Astrocyte (in vitro differentiated cells and primary cell): ENCODE measurements at regions not wholly inside any gene's neighbourhood (a gene's known extent, or its start where the extent isn't known, plus 50 kb on each side); places are given as distances from the start of the nearest gene placed in this dataset.

Experiments used
- DNase-seq: peaks from one replicate; pipeline ENCODE4 v3.0.0-alpha.2; 2010; ENCODE audit warnings: low read depth
- FAIRE-seq: peaks from 2 replicates; lab custom pipeline; 2011; peaks lifted over from hg19 to GRCh38; lab: Jason Lieb, UNC
- H2AFZ ChIP-seq: 2 replicates; pipeline ENCODE4 v1.6.0; 2012; ENCODE audit warnings: low read depth, low read length, inconsistent platforms
- H3K27ac ChIP-seq: 2 replicates; pipeline ENCODE4 v1.5.1; 2011; ENCODE audit warnings: low read depth, low read length, inconsistent platforms
- H3K27me3 ChIP-seq: 2 replicates; pipeline ENCODE4 v1.6.0; 2011; ENCODE audit warnings: low read length, inconsistent platforms; ENCODE audit not compliant: insufficient read depth
- H3K36me3 ChIP-seq: 2 replicates; pipeline ENCODE4 v1.5.1; 2011; ENCODE audit warnings: low read length, inconsistent platforms; ENCODE audit not compliant: insufficient read depth
- H3K4me1 ChIP-seq: 2 replicates; pipeline ENCODE4 v1.5.1; 2011; ENCODE audit warnings: low read length, inconsistent platforms; ENCODE audit not compliant: insufficient read depth
- H3K4me2 ChIP-seq: 2 replicates; pipeline ENCODE4 v1.6.0; 2012; ENCODE audit warnings: low read length, inconsistent platforms
- H3K4me3 ChIP-seq: 2 replicates; pipeline ENCODE4 v1.5.1; 2011; ENCODE audit warnings: low read depth, mild to moderate bottlenecking, low read length, inconsistent platforms; ENCODE audit not compliant: insufficient read depth
- H3K79me2 ChIP-seq: 2 replicates; pipeline ENCODE4 v1.6.0; 2012; ENCODE audit warnings: mild to moderate bottlenecking, low read length, inconsistent platforms; ENCODE audit not compliant: insufficient read depth
- H3K9ac ChIP-seq: 2 replicates; pipeline ENCODE4 v1.6.0; 2012; ENCODE audit warnings: mild to moderate bottlenecking, low read length, inconsistent platforms
- H3K9me3 ChIP-seq: 2 replicates; pipeline ENCODE4 v1.5.1; 2012; ENCODE audit warnings: low read depth, mild to moderate bottlenecking, low read length, inconsistent platforms; ENCODE audit not compliant: insufficient read depth
- H4K20me1 ChIP-seq: 2 replicates; pipeline ENCODE4 v1.6.0; 2012; ENCODE audit warnings: low read length, inconsistent platforms; ENCODE audit not compliant: insufficient read depth
- H3K27ac Mint-ChIP-seq: one replicate; pipeline ENCODE4 v1.8.0; 2021; ENCODE audit warnings: mild to moderate bottlenecking, mixed read lengths; ENCODE audit not compliant: unreplicated experiment
- H3K27me3 Mint-ChIP-seq: one replicate; pipeline ENCODE4 v1.8.0; 2021; ENCODE audit warnings: low read depth, mixed read lengths; ENCODE audit not compliant: unreplicated experiment
- H3K36me3 Mint-ChIP-seq: one replicate; pipeline ENCODE4 v1.8.0; 2021; ENCODE audit warnings: low read depth, mixed read lengths; ENCODE audit not compliant: unreplicated experiment
- H3K4me1 Mint-ChIP-seq: one replicate; pipeline ENCODE4 v1.8.0; 2021; ENCODE audit warnings: low read depth, mixed read lengths; ENCODE audit not compliant: unreplicated experiment
- H3K4me3 Mint-ChIP-seq: one replicate; pipeline ENCODE4 v1.8.0; 2021; ENCODE audit warnings: mild to moderate bottlenecking, moderate library complexity, mixed read lengths; ENCODE audit not compliant: unreplicated experiment
- H3K9me3 Mint-ChIP-seq: one replicate; pipeline ENCODE4 v1.8.0; 2021; ENCODE audit warnings: mild to moderate bottlenecking, mixed read lengths; ENCODE audit not compliant: unreplicated experiment
- EZH2 ChIP-seq: IDR thresholded peaks from 2 replicates; pipeline ENCODE4 v1.6.1; 2012; ENCODE audit warnings: mild to moderate bottlenecking, low read length, inconsistent platforms; ENCODE audit not compliant: insufficient read depth
- TF ChIP-seq, protein P1 (sequence below): IDR thresholded peaks from 2 replicates; pipeline ENCODE4 v1.5.1; 2011; ENCODE audit warnings: low read depth, mild to moderate bottlenecking, inconsistent platforms, low read length, moderate library complexity; ENCODE audit not compliant: insufficient read depth

DNA sequence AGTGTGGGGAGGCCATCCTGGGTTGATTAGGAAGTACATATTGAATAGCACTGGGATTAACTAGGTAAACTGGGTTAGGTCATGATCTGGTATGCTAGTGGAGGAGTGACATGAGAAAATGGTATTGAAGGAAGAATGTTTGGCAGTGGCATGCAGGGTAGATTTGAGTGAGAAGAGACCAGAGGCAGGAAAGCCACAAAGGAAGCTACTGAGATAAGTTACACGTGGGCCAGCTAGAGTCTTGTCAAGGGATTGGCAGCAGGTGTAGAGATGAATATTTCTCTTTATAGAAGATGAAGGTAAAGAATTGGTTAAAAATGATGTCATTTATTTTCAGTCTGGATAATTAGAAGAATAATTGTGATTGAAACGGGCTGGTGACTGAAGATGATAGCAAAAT is 91.0 kb upstream of the TPRG1 start:
- TF ChIP-seq EZH2 = no peak
- TF ChIP-seq, protein P1, sequence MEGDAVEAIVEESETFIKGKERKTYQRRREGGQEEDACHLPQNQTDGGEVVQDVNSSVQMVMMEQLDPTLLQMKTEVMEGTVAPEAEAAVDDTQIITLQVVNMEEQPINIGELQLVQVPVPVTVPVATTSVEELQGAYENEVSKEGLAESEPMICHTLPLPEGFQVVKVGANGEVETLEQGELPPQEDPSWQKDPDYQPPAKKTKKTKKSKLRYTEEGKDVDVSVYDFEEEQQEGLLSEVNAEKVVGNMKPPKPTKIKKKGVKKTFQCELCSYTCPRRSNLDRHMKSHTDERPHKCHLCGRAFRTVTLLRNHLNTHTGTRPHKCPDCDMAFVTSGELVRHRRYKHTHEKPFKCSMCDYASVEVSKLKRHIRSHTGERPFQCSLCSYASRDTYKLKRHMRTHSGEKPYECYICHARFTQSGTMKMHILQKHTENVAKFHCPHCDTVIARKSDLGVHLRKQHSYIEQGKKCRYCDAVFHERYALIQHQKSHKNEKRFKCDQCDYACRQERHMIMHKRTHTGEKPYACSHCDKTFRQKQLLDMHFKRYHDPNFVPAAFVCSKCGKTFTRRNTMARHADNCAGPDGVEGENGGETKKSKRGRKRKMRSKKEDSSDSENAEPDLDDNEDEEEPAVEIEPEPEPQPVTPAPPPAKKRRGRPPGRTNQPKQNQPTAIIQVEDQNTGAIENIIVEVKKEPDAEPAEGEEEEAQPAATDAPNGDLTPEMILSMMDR = no peak
- Mint-ChIP-seq H3K4me3 (no peak overlapping the region), H3K4me1 (no peaks in the 10 kb centered on the region), H3K9me3 (peaks cover under 1% of the 10 kb centered on the region), H3K27me3 (no peaks in the 10 kb centered on the region), H3K36me3 (no peaks in the 10 kb centered on the region), H3K27ac (no peak overlapping the region)
- Histone ChIP-seq H3K27ac (no peak overlapping the region), H3K4me2 (no peak overlapping the region), H3K36me3 (no peaks in the 10 kb centered on the region), H3K9ac (no peak overlapping the region), H3K4me1 (no peaks in the 10 kb centered on the region), H4K20me1 (no peaks in the 10 kb centered on the region), H3K9me3 (no peaks in the 10 kb centered on the region), H3K4me3 (no peak overlapping the region), H3K27me3 (no peaks in the 10 kb centered on the region), H3K79me2 (no peaks in the 10 kb centered on the region), H2AFZ (no peak overlapping the region)
- DNase-seq (no peak), FAIRE-seq (no peak)

GRCh38 chr3:189082666-189083427 is 88.9 kb upstream of the TPRG1 start:
- FAIRE-seq = no peak
- H3K9me3 Mint-ChIP-seq = peaks cover 2% of the 10 kb centered on the region
- H3K79me2 ChIP-seq = no peaks in the 10 kb centered on the region

GRCh38 chr3:189084620-189085019 is 87.2 kb upstream of the TPRG1 start:
- Histone ChIP-seq H2AFZ (no peak overlapping the region), H3K79me2 (no peaks in the 10 kb centered on the region), H3K9me3 (no peaks in the 10 kb centered on the region), H3K36me3 (no peaks in the 10 kb centered on the region), H3K27me3 (no peaks in the 10 kb centered on the region), H3K4me2 (no peak overlapping the region), H3K27ac (no peak overlapping the region), H3K9ac (no peak overlapping the region), H4K20me1 (no peaks in the 10 kb centered on the region), H3K4me3 (no peak overlapping the region), H3K4me1 (no peaks in the 10 kb centered on the region)
- Mint-ChIP-seq H3K27me3 (peaks cover 2% of the 10 kb centered on the region), H3K27ac (no peak overlapping the region), H3K36me3 (no peaks in the 10 kb centered on the region), H3K9me3 (peaks cover 2% of the 10 kb centered on the region), H3K4me1 (no peaks in the 10 kb centered on the region), H3K4me3 (no peak overlapping the region)
- no peak for TF ChIP-seq EZH2
- TF ChIP-seq, protein P1 = no peak
- DNase-seq (no peak), FAIRE-seq (no peak)

More at GRCh38 chr3:189082666-189083427, 88.9 kb upstream of the TPRG1 start:
- H3K36me3 ChIP-seq = no peaks in the 10 kb centered on the region
- H4K20me1 ChIP-seq = no peaks in the 10 kb centered on the region
- no peak overlapping the region for H3K9ac ChIP-seq
- TF ChIP-seq, protein P1 = no peak
- no peaks in the 10 kb centered on the region for H3K9me3 ChIP-seq
- no peak for DNase-seq
- H3K36me3 Mint-ChIP-seq = no peaks in the 10 kb centered on the region
- no peaks in the 10 kb centered on the region for H3K27me3 Mint-ChIP-seq
- H3K4me2 ChIP-seq = no peak overlapping the region
- H3K4me3 ChIP-seq = no peak overlapping the region
- no peaks in the 10 kb centered on the region for H3K4me1 ChIP-seq
- no peaks in the 10 kb centered on the region for H3K4me1 Mint-ChIP-seq
- no peaks in the 10 kb centered on the region for H3K27me3 ChIP-seq
- no peak overlapping the region for H3K27ac ChIP-seq
- no peak overlapping the region for H3K27ac Mint-ChIP-seq
- H2AFZ ChIP-seq = no peak overlapping the region
- H3K4me3 Mint-ChIP-seq = no peak overlapping the region
